Parathyroid adenoma (tissue), 2 donors: ENCODE measurements at regions not wholly inside any gene's neighbourhood (a gene's known extent, or its start where the extent isn't known, plus 50 kb on each side); places are given as distances from the start of the nearest gene placed in this dataset.

Experiments
- H2AFZ ChIP-seq: fragments of 300-600 bp; sonication (generic); one replicate; pipeline ENCODE4 v1.7.0; 2017; ENCODE audit warnings: antibody characterized with exemption, mild to moderate bottlenecking
- H3K27ac ChIP-seq: fragments of 300-600 bp; sonication (generic); one replicate; pipeline ENCODE4 v1.7.0; 2017
- H3K27me3 ChIP-seq: fragments of 300-600 bp; sonication (generic); one replicate; pipeline ENCODE4 v1.7.0; 2017; ENCODE audit warnings: low read length; ENCODE audit not compliant: control insufficient read depth, insufficient read depth
- H3K36me3 ChIP-seq: fragments of 300-600 bp; sonication (generic); one replicate; pipeline ENCODE4 v1.7.0; 2017; ENCODE audit warnings: low read length; ENCODE audit not compliant: control insufficient read depth, insufficient read depth
- H3K4me1 ChIP-seq: fragments of 300-600 bp; sonication (generic); one replicate; pipeline ENCODE4 v1.7.0; 2017; ENCODE audit warnings: control low read depth
- H3K4me2 ChIP-seq: fragments of 300-600 bp; sonication (generic); one replicate; pipeline ENCODE4 v1.7.0; 2017; ENCODE audit warnings: low read length
- H3K4me3 ChIP-seq: fragments of 300-600 bp; sonication (generic); one replicate; pipeline ENCODE4 v1.7.0; 2017; ENCODE audit warnings: low read depth, low read length
- H3K79me2 ChIP-seq: fragments of 300-600 bp; sonication (generic); one replicate; pipeline ENCODE4 v1.7.0; 2017; ENCODE audit warnings: control low read depth
- H3K9ac ChIP-seq: fragments of 300-600 bp; sonication (generic); one replicate; pipeline ENCODE4 v1.7.0; 2017; ENCODE audit warnings: mild to moderate bottlenecking
- H3K9me3 ChIP-seq: fragments of 300-600 bp; sonication (generic); one replicate; pipeline ENCODE4 v1.7.0; 2017; ENCODE audit warnings: low read length; ENCODE audit not compliant: control insufficient read depth
- TF ChIP-seq, protein P1 (sequence below): fragments of 300-600 bp; sonication (generic); IDR thresholded peaks from one replicate; pipeline ENCODE4 v1.7.0; 2017; ENCODE audit warnings: antibody characterized with exemption, mild to moderate bottlenecking
- donor health status: primary hyperparathyroidism.

DNA sequence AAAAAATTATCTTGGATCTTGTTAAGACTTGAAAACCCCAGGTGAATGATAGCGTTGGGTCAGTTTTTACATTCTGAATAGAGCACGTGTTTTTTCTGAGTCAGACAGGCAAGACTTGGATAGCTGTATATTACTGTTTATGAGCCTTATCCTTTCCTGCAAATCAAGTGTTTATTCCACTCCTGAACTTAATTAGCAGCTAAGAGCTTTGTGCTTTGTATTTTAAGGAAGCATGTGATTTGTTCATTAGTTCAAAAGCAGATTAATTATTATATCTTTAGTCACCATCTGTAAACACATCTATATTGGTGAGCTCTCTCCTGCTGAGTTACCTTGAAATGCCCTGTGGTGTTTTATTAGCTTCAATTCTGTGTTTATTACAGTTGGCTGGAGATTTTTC is 98.6 kb upstream of the PRPS1L1 start:
- Histone ChIP-seq H3K4me1 (no peaks in the 10 kb centered on the region), H3K27ac (no peak overlapping the region), H3K9ac (no peak overlapping the region), H3K79me2 (no peaks in the 10 kb centered on the region), H3K9me3 (no peaks in the 10 kb centered on the region), H3K4me2 (no peak overlapping the region), H2AFZ (no peak overlapping the region), H3K4me3 (no peak overlapping the region), H3K27me3 (no peaks in the 10 kb centered on the region), H3K36me3 (no peaks in the 10 kb centered on the region)
- TF ChIP-seq, protein P1, sequence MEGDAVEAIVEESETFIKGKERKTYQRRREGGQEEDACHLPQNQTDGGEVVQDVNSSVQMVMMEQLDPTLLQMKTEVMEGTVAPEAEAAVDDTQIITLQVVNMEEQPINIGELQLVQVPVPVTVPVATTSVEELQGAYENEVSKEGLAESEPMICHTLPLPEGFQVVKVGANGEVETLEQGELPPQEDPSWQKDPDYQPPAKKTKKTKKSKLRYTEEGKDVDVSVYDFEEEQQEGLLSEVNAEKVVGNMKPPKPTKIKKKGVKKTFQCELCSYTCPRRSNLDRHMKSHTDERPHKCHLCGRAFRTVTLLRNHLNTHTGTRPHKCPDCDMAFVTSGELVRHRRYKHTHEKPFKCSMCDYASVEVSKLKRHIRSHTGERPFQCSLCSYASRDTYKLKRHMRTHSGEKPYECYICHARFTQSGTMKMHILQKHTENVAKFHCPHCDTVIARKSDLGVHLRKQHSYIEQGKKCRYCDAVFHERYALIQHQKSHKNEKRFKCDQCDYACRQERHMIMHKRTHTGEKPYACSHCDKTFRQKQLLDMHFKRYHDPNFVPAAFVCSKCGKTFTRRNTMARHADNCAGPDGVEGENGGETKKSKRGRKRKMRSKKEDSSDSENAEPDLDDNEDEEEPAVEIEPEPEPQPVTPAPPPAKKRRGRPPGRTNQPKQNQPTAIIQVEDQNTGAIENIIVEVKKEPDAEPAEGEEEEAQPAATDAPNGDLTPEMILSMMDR: no peak

- Histone ChIP-seq H3K27me3 (no peaks in the 10 kb centered on the region), H3K9ac (no peak overlapping the region), H3K79me2 (no peaks in the 10 kb centered on the region), H3K9me3 (no peaks in the 10 kb centered on the region), H3K27ac (no peak overlapping the region), H3K36me3 (no peaks in the 10 kb centered on the region), H3K4me1 (no peaks in the 10 kb centered on the region), H3K4me3 (no peak overlapping the region), H3K4me2 (no peak overlapping the region), H2AFZ (no peak overlapping the region)
- TF ChIP-seq, protein P1: no peak
These were observed 101.2 kb upstream of the PRPS1L1 start for GRCh38 chr7:18128846-18129245.

- TF ChIP-seq, protein P1: no peak
- no peak overlapping the region for H2AFZ ChIP-seq
- H3K4me3 ChIP-seq: no peak overlapping the region
- H3K4me1 ChIP-seq: no peaks in the 10 kb centered on the region
- no peak overlapping the region for H3K4me2 ChIP-seq
- H3K9me3 ChIP-seq: no peaks in the 10 kb centered on the region
- no peaks in the 10 kb centered on the region for H3K36me3 ChIP-seq
- H3K9ac ChIP-seq: no peak overlapping the region
- H3K27ac ChIP-seq: no peak overlapping the region
- no peaks in the 10 kb centered on the region for H3K79me2 ChIP-seq
- no peaks in the 10 kb centered on the region for H3K27me3 ChIP-seq
These were observed 105.2 kb upstream of the PRPS1L1 start for GRCh38 chr7:18132811-18133210.

- no peak overlapping the region for H3K9ac ChIP-seq
- no peak overlapping the region for H2AFZ ChIP-seq
- H3K79me2 ChIP-seq: no peaks in the 10 kb centered on the region
- H3K36me3 ChIP-seq: no peaks in the 10 kb centered on the region
- no peak overlapping the region for H3K27ac ChIP-seq
- no peaks in the 10 kb centered on the region for H3K9me3 ChIP-seq
- H3K4me2 ChIP-seq: no peak overlapping the region
- no peaks in the 10 kb centered on the region for H3K4me1 ChIP-seq
- TF ChIP-seq, protein P1: no peak
- no peak overlapping the region for H3K4me3 ChIP-seq
- no peaks in the 10 kb centered on the region for H3K27me3 ChIP-seq
These were observed 106.3 kb upstream of the PRPS1L1 start for GRCh38 chr7:18133921-18134320.

GRCh38 chr7:18140943-18141342 is 113.3 kb upstream of the PRPS1L1 start:
- H3K79me2 ChIP-seq: no peaks in the 10 kb centered on the region
- TF ChIP-seq, protein P1: no peak
- no peak overlapping the region for H3K9ac ChIP-seq
- no peak overlapping the region for H3K4me2 ChIP-seq
- H3K9me3 ChIP-seq: no peaks in the 10 kb centered on the region
- no peak overlapping the region for H3K4me3 ChIP-seq
- no peaks in the 10 kb centered on the region for H3K36me3 ChIP-seq
- no peaks in the 10 kb centered on the region for H3K4me1 ChIP-seq
- no peak overlapping the region for H3K27ac ChIP-seq
- H2AFZ ChIP-seq: no peak overlapping the region
- no peaks in the 10 kb centered on the region for H3K27me3 ChIP-seq
